ENCODE measurements at regions not wholly inside any gene's neighbourhood (a gene's known extent, or its start where the extent isn't known, plus 50 kb on each side); places are given as distances from the start of the nearest gene placed in this dataset.

DNA sequence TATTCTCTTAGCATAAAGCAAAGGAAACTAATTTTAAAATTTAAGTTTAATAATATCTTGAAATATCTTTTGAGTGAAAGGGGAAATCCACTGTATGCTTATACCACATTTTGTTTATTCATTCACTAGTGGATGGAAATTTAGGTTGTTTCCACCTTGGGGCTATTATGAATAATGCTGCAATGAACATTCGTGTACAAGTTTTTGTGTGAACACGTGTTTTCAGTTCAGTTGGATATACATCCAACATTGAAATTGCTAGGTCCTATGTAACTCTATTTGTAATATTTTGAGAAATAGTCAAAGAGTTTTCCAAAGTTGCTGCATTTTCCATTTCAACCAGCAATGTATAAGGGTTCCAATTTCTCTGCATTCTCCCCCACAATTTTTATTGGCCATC lies 83.7 kb upstream of the ETV6 start:
- DNase-seq (ENCODE audit: low read depth) = no peak
- no peak overlapping the region for H3K4me3 ChIP-seq (ENCODE audit: low read depth, low read length)
- TF ChIP-seq, protein P1, sequence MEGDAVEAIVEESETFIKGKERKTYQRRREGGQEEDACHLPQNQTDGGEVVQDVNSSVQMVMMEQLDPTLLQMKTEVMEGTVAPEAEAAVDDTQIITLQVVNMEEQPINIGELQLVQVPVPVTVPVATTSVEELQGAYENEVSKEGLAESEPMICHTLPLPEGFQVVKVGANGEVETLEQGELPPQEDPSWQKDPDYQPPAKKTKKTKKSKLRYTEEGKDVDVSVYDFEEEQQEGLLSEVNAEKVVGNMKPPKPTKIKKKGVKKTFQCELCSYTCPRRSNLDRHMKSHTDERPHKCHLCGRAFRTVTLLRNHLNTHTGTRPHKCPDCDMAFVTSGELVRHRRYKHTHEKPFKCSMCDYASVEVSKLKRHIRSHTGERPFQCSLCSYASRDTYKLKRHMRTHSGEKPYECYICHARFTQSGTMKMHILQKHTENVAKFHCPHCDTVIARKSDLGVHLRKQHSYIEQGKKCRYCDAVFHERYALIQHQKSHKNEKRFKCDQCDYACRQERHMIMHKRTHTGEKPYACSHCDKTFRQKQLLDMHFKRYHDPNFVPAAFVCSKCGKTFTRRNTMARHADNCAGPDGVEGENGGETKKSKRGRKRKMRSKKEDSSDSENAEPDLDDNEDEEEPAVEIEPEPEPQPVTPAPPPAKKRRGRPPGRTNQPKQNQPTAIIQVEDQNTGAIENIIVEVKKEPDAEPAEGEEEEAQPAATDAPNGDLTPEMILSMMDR (IDR thresholded peaks at IDR 0.05; ENCODE audit: control insufficient read depth, extremely low read depth, insufficient read depth) = no peak

- H3K4me3 ChIP-seq (ENCODE audit: low read depth, low read length) = no peak overlapping the region
- no peak for DNase-seq (ENCODE audit: low read depth)
- TF ChIP-seq, protein P1 (IDR thresholded peaks at IDR 0.05; ENCODE audit: control insufficient read depth, extremely low read depth, insufficient read depth) = no peak
Measured at GRCh38 chr12:11568155-11568761, 81.2 kb upstream of the ETV6 start.

DNA sequence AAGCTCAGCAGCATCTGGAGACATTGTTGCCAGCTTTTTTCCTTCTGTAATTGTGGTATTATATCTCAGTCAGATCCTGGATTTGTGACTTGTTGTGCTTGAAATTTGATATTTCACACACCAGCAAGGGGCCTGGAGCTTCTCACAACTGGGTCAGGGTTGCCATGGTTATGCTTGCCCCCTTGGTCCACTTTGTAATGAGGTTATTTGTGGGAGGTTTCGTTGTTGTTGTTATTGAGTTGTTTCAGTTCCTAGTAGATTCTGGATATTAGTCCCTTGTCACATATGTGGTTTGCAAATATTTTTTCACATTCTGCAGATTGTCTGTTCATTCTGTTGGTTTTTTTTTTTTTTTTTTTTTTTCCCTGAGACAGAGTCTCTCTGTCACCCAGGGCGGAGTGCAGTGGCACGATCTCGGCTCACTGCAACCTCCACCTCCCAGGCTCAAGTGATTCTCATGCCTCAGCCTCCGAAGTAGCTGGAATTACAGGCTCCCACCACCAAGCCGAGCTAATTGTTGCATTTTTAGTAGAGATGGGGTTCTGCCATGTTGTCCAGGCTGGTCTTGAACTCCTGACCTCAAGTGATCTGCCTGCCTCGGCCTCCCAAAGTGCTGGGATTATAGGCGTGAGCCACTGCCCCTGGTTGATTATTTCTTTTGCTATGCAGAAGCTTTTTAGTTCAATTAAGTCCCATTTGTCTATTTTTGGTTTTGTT lies 80.6 kb upstream of the ETV6 start:
- DNase-seq (ENCODE audit: low read depth) = no peak
- TF ChIP-seq, protein P1 (IDR thresholded peaks at IDR 0.05; ENCODE audit: control insufficient read depth, extremely low read depth, insufficient read depth) = no peak
- no peak overlapping the region for H3K4me3 ChIP-seq (ENCODE audit: low read depth, low read length)

DNA sequence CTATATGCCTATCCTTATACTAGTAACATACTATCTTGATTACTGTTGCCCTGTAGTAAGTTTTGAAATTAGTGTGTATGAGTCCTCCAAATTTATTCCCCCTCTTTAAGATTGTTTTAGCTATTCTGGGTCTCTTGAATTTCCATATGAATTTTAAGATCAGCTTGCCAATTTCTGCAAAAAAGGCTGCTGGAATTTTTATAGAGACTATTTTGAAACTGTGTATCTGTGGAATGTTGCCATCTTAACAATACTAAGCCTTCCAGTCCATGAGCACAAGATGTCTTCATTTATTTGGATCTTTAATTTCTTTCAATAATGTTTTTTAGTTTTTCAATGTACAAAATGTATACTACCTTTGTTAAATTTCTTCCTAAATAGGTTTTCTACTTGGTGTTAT lies 79.8 kb upstream of the ETV6 start:
- TF ChIP-seq, protein P1 (IDR thresholded peaks at IDR 0.05; ENCODE audit: control insufficient read depth, extremely low read depth, insufficient read depth) = no peak
- no peak for DNase-seq (ENCODE audit: low read depth)
- H3K4me3 ChIP-seq (ENCODE audit: low read depth, low read length) = no peak overlapping the region

DNA sequence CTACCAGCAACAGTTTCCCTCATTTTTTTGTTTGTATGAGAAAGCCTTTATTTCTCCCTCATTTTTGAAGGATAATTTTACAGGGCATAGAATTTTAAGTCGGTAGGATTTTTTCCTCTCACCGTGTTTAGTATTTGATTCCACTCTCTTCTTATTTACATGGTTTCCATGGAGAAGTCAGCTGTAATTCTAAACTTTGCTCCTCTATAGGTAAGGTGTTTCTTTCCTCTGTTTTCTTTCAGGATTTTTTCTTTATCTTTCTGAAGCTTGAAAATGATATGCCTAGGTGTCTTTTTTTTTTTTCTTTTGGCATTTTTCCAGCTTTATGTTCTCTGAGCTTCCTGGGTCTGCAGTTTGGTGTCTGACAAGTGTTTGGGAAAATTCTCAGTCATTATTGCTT lies 75.6 kb upstream of the ETV6 start:
- no peak overlapping the region for H3K4me3 ChIP-seq (ENCODE audit: low read depth, low read length)
- TF ChIP-seq, protein P1 (IDR thresholded peaks at IDR 0.05; ENCODE audit: control insufficient read depth, extremely low read depth, insufficient read depth) = no peak
- DNase-seq (ENCODE audit: low read depth) = no peak

DNA sequence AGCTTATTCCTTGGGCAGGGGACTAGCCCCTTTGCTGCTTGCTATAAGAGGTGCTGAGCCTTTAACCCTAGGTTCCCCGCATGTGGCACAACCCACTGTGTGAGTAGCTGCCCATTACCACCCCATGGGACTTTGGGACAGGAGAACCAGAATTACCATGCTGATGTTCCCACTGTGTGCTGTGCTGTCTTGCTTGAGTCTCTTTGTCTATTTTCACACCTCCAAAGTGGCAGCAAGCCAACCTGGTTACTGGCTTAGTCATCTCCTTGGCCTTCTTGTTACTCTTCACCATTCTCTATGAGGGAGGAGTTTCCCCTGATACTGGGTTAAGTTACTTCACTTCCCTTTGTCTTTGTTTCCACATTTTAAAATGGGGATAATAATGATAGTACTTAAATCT lies 73.4 kb upstream of the ETV6 start:
- no peak overlapping the region for H3K4me3 ChIP-seq (ENCODE audit: low read depth, low read length)
- no peak for DNase-seq (ENCODE audit: low read depth)
- TF ChIP-seq, protein P1 (IDR thresholded peaks at IDR 0.05; ENCODE audit: control insufficient read depth, extremely low read depth, insufficient read depth) = no peak
